ENCODE measurements at regions not wholly inside any gene's neighbourhood (a gene's known extent, or its start where the extent isn't known, plus 50 kb on each side); places are given as distances from the start of the nearest gene placed in this dataset.

GRCh38 chr4:64014647-64015046 lies 394.6 kb downstream of the TECRL start:
- no peaks in the 10 kb centered on the region for H4K20me1 ChIP-seq (replicated peaks; ENCODE audit: insufficient read depth)
- no peak overlapping the region for H3K4me2 ChIP-seq
- Mint-ChIP-seq H3K4me3 (no peak overlapping the region), H3K9me3 (no peaks in the 10 kb centered on the region; the same call in 2 of the 3 replicates), H3K36me3 (ENCODE audit: low read depth) (no peaks in the 10 kb centered on the region), H3K27ac (no peak overlapping the region), H3K27me3 (ENCODE audit: insufficient read depth, low read depth, poor library complexity) (no peaks in the 10 kb centered on the region), H3K4me1 (no peaks in the 10 kb centered on the region)
- H3K36me3 ChIP-seq (ENCODE audit: insufficient read depth): no peaks in the 10 kb centered on the region
- H3K79me2 ChIP-seq (replicated peaks; ENCODE audit: insufficient read depth): no peaks in the 10 kb centered on the region
- H3K27ac ChIP-seq (ENCODE audit: low read depth): no peak overlapping the region
- H3K9me2 ChIP-seq (ENCODE audit: insufficient read depth): peaks cover 21% of the 10 kb centered on the region; the same call in 1 of the 2 replicates
- DNase-seq (ENCODE audit: low spot score) (no peak), ATAC-seq (no peak)
- no peak overlapping the region for H2AFZ ChIP-seq
- H3K4me1 ChIP-seq (ENCODE audit: insufficient read depth): no peaks in the 10 kb centered on the region
- no peaks in the 10 kb centered on the region for H3K27me3 ChIP-seq (ENCODE audit: insufficient read depth)
- H3K4me3 ChIP-seq: no peak overlapping the region
- no peak for TF ChIP-seq ETS1 (IDR thresholded peaks at IDR 0.05)
- no peak for TF ChIP-seq POLR2AphosphoS5 (IDR thresholded peaks at IDR 0.05; ENCODE audit: low read depth)
- TF ChIP-seq ZNF331 (CRISPR knock-in tag; IDR thresholded peaks at IDR 0.05; ENCODE audit: low read depth): no peak
- TF ChIP-seq JUNB (IDR thresholded peaks at IDR 0.05; ENCODE audit: unreplicated experiment): no peak
- TF ChIP-seq NANOG (IDR thresholded peaks at IDR 0.05; ENCODE audit: borderline replicate concordance): no peak
- TF ChIP-seq, protein P1, sequence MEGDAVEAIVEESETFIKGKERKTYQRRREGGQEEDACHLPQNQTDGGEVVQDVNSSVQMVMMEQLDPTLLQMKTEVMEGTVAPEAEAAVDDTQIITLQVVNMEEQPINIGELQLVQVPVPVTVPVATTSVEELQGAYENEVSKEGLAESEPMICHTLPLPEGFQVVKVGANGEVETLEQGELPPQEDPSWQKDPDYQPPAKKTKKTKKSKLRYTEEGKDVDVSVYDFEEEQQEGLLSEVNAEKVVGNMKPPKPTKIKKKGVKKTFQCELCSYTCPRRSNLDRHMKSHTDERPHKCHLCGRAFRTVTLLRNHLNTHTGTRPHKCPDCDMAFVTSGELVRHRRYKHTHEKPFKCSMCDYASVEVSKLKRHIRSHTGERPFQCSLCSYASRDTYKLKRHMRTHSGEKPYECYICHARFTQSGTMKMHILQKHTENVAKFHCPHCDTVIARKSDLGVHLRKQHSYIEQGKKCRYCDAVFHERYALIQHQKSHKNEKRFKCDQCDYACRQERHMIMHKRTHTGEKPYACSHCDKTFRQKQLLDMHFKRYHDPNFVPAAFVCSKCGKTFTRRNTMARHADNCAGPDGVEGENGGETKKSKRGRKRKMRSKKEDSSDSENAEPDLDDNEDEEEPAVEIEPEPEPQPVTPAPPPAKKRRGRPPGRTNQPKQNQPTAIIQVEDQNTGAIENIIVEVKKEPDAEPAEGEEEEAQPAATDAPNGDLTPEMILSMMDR (conservative IDR thresholded peaks at IDR 0.05; ENCODE audit: low read depth in 2 of 2): no peak
- TF ChIP-seq ZNF114 (CRISPR knock-in tag; IDR thresholded peaks at IDR 0.05): no peak
- no peak for TF ChIP-seq STAT1 (IDR thresholded peaks at IDR 0.05; ENCODE audit: unreplicated experiment)
- no peaks in the 10 kb centered on the region for H3F3A ChIP-seq (replicated peaks; ENCODE audit: low read depth)

DNA sequence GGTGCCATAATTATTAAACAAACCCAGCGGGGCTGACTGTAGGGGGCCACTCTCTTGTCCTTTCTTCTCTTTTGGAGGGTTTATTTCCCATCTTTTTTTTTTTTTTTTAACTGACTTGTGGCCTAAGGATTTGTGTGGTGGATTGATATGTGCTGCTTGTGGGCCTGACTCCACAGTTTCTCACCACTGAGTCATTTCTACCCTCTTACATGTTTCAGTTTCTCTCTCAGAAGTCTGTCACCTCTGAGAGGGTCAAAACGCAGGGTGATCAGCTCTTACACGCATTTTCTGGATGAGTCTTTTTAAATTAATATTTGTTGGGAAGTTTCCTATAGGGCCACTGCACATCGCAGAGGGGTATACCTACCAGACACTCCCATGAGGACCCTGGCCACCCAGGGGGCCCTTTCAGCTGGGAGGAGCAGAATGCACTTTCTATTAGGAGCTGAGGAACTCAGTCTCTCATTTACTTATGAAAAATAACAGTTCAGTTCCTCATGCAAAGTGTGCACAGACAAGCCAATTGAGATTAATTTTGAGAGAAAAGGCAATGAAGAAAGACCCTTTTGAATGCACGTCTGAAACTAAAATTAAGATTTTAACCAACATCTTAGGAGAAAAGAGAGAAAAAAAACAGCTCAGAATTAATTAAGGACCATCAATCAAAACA lies 407.9 kb downstream of the TECRL start:
- DNase-seq (ENCODE audit: low spot score): no peak
- no peak overlapping the region for H3K27ac Mint-ChIP-seq
- H3K4me3 Mint-ChIP-seq: no peak overlapping the region
- H4K20me1 ChIP-seq (replicated peaks; ENCODE audit: insufficient read depth): no peaks in the 10 kb centered on the region
- H3K9me2 ChIP-seq (ENCODE audit: insufficient read depth): peaks cover 5% of the 10 kb centered on the region; the same call in 1 of the 2 replicates
- no peak overlapping the region for H2AFZ ChIP-seq
- H3K4me3 ChIP-seq: no peak overlapping the region
- no peak overlapping the region for H3K4me2 ChIP-seq
- H3K27me3 ChIP-seq (ENCODE audit: insufficient read depth): no peaks in the 10 kb centered on the region
- H3K4me1 Mint-ChIP-seq: no peaks in the 10 kb centered on the region
- no peaks in the 10 kb centered on the region for H3K27me3 Mint-ChIP-seq (ENCODE audit: insufficient read depth, low read depth, poor library complexity)
- TF ChIP-seq STAT1 (IDR thresholded peaks at IDR 0.05; ENCODE audit: unreplicated experiment) (no peak), POLR2AphosphoS5 (IDR thresholded peaks at IDR 0.05; ENCODE audit: low read depth) (no peak), CREB1 (CRISPR knock-in tag; IDR thresholded peaks at IDR 0.05; ENCODE audit: low read depth) (no peak)
- TF ChIP-seq, protein P2, sequence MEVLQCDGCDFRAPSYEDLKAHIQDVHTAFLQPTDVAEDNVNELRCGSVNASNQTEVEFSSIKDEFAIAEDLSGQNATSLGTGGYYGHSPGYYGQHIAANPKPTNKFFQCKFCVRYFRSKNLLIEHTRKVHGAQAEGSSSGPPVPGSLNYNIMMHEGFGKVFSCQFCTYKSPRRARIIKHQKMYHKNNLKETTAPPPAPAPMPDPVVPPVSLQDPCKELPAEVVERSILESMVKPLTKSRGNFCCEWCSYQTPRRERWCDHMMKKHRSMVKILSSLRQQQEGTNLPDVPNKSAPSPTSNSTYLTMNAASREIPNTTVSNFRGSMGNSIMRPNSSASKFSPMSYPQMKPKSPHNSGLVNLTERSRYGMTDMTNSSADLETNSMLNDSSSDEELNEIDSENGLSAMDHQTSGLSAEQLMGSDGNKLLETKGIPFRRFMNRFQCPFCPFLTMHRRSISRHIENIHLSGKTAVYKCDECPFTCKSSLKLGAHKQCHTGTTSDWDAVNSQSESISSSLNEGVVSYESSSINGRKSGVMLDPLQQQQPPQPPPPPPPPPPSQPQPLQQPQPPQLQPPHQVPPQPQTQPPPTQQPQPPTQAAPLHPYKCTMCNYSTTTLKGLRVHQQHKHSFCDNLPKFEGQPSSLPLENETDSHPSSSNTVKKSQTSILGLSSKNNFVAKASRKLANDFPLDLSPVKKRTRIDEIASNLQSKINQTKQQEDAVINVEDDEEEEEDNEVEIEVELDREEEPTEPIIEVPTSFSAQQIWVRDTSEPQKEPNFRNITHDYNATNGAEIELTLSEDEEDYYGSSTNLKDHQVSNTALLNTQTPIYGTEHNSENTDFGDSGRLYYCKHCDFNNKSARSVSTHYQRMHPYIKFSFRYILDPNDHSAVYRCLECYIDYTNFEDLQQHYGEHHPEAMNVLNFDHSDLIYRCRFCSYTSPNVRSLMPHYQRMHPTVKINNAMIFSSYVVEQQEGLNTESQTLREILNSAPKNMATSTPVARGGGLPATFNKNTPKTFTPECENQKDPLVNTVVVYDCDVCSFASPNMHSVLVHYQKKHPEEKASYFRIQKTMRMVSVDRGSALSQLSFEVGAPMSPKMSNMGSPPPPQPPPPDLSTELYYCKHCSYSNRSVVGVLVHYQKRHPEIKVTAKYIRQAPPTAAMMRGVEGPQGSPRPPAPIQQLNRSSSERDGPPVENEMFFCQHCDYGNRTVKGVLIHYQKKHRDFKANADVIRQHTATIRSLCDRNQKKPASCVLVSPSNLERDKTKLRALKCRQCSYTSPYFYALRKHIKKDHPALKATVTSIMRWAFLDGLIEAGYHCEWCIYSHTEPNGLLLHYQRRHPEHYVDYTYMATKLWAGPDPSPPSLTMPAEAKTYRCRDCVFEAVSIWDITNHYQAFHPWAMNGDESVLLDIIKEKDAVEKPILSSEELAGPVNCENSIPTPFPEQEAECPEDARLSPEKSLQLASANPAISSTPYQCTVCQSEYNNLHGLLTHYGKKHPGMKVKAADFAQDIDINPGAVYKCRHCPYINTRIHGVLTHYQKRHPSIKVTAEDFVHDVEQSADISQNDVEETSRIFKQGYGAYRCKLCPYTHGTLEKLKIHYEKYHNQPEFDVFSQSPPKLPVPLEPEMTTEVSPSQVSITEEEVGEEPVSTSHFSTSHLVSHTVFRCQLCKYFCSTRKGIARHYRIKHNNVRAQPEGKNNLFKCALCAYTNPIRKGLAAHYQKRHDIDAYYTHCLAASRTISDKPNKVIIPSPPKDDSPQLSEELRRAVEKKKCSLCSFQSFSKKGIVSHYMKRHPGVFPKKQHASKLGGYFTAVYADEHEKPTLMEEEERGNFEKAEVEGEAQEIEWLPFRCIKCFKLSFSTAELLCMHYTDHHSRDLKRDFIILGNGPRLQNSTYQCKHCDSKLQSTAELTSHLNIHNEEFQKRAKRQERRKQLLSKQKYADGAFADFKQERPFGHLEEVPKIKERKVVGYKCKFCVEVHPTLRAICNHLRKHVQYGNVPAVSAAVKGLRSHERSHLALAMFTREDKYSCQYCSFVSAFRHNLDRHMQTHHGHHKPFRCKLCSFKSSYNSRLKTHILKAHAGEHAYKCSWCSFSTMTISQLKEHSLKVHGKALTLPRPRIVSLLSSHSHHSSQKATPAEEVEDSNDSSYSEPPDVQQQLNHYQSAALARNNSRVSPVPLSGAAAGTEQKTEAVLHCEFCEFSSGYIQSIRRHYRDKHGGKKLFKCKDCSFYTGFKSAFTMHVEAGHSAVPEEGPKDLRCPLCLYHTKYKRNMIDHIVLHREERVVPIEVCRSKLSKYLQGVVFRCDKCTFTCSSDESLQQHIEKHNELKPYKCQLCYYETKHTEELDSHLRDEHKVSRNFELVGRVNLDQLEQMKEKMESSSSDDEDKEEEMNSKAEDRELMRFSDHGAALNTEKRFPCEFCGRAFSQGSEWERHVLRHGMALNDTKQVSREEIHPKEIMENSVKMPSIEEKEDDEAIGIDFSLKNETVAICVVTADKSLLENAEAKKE (CRISPR knock-in tag; IDR thresholded peaks at IDR 0.05): no peak
- H3F3A ChIP-seq (replicated peaks; ENCODE audit: low read depth): no peaks in the 10 kb centered on the region
- H3K36me3 ChIP-seq (ENCODE audit: insufficient read depth): no peaks in the 10 kb centered on the region
- ATAC-seq: no peak
- no peaks in the 10 kb centered on the region; the same call in 2 of the 3 replicates for H3K9me3 Mint-ChIP-seq
- H3K36me3 Mint-ChIP-seq (ENCODE audit: low read depth): no peaks in the 10 kb centered on the region; the same call in 2 of the 3 replicates
- no peak overlapping the region for H3K27ac ChIP-seq (ENCODE audit: low read depth)
- no peaks in the 10 kb centered on the region for H3K4me1 ChIP-seq (ENCODE audit: insufficient read depth)
- H3K79me2 ChIP-seq (replicated peaks; ENCODE audit: insufficient read depth): no peaks in the 10 kb centered on the region
